HG02970 (cell line): ENCODE measurements at regions not wholly inside any gene's neighbourhood (a gene's known extent, or its start where the extent isn't known, plus 50 kb on each side); places are given as distances from the start of the nearest gene placed in this dataset.

Experiments
- ATAC-seq: cut with Tn5 transposase; IDR thresholded peaks from one replicate; pipeline ENCODE4 v1.9.1; 2021; ENCODE audit warnings: mild to moderate bottlenecking, moderate library complexity, moderate number of reproducible peaks; ENCODE audit not compliant: unreplicated experiment, low FRiP score

- no peak for ATAC-seq
Observed at GRCh38 chr21:35368326-35368725, 319.2 kb upstream of the RUNX1 start.

GRCh38 chr21:35367553-35367952 lies 318.5 kb upstream of the RUNX1 start:
- ATAC-seq, result no peak

- ATAC-seq, result no peak
Observed at GRCh38 chr21:35366394-35367080, 317.4 kb upstream of the RUNX1 start.

GRCh38 chr21:35363458-35363857 lies 314.4 kb upstream of the RUNX1 start:
- ATAC-seq, result no peak

- ATAC-seq, result no peak
Observed at GRCh38 chr21:35361988-35362387, 312.9 kb upstream of the RUNX1 start.

GRCh38 chr21:35360870-35361570 lies 311.9 kb upstream of the RUNX1 start:
- ATAC-seq, result no peak

GRCh38 chr21:35359076-35359475 lies 310.0 kb upstream of the RUNX1 start:
- ATAC-seq, result no peak

- ATAC-seq, result no peak
Observed at GRCh38 chr21:35358008-35358407, 308.9 kb upstream of the RUNX1 start.

GRCh38 chr21:35357041-35357780 lies 308.1 kb upstream of the RUNX1 start:
- ATAC-seq, result no peak

- ATAC-seq, result no peak
Observed at GRCh38 chr21:35354078-35354477, 305.0 kb upstream of the RUNX1 start.

GRCh38 chr21:35352793-35353192 lies 303.7 kb upstream of the RUNX1 start:
- ATAC-seq, result no peak

GRCh38 chr21:35352066-35352770 lies 303.1 kb upstream of the RUNX1 start:
- no peak for ATAC-seq

GRCh38 chr21:35351434-35351833 lies 302.3 kb upstream of the RUNX1 start:
- no peak for ATAC-seq

GRCh38 chr21:35350965-35351364 lies 301.9 kb upstream of the RUNX1 start:
- no peak for ATAC-seq

- ATAC-seq, result no peak
Observed at GRCh38 chr21:35349376-35350080, 300.4 kb upstream of the RUNX1 start.

GRCh38 chr21:35348686-35349085 lies 299.6 kb upstream of the RUNX1 start:
- no peak for ATAC-seq

GRCh38 chr21:35346697-35347096 lies 297.6 kb upstream of the RUNX1 start:
- no peak for ATAC-seq

GRCh38 chr21:35345954-35346353 lies 296.9 kb upstream of the RUNX1 start:
- no peak for ATAC-seq

- ATAC-seq, result no peak
Observed at GRCh38 chr21:35344582-35344981, 295.5 kb upstream of the RUNX1 start.
